Ishikawa (cell line): ENCODE measurements at regions not wholly inside any gene's neighbourhood (a gene's known extent, or its start where the extent isn't known, plus 50 kb on each side); places are given as distances from the start of the nearest gene placed in this dataset.

Experiments used
- CEBPB ChIP-seq: IDR thresholded peaks from 2 replicates; pipeline ENCODE4 v1.6.1; 2012
- EP300 ChIP-seq: IDR thresholded peaks from 2 replicates; pipeline ENCODE4 v1.6.1; 2012; ENCODE audit warnings: borderline replicate concordance
- RAD21 ChIP-seq: IDR thresholded peaks from 2 replicates; pipeline ENCODE4 v1.6.1; 2012; ENCODE audit warnings: low read depth
- TF ChIP-seq, protein P1 (sequence below): IDR thresholded peaks from 2 replicates; pipeline ENCODE4 v1.6.1; 2012

- TF ChIP-seq, protein P1, sequence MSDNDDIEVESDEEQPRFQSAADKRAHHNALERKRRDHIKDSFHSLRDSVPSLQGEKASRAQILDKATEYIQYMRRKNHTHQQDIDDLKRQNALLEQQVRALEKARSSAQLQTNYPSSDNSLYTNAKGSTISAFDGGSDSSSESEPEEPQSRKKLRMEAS, result no peak
- TF ChIP-seq EP300, result no peak
- TF ChIP-seq RAD21, result no peak
- TF ChIP-seq CEBPB, result no peak
Observed at GRCh38 chr6:1109134-1109533, 202.8 kb upstream of the FOXQ1 start.
